ENCODE measurements at regions not wholly inside any gene's neighbourhood (a gene's known extent, or its start where the extent isn't known, plus 50 kb on each side); places are given as distances from the start of the nearest gene placed in this dataset.

DNA sequence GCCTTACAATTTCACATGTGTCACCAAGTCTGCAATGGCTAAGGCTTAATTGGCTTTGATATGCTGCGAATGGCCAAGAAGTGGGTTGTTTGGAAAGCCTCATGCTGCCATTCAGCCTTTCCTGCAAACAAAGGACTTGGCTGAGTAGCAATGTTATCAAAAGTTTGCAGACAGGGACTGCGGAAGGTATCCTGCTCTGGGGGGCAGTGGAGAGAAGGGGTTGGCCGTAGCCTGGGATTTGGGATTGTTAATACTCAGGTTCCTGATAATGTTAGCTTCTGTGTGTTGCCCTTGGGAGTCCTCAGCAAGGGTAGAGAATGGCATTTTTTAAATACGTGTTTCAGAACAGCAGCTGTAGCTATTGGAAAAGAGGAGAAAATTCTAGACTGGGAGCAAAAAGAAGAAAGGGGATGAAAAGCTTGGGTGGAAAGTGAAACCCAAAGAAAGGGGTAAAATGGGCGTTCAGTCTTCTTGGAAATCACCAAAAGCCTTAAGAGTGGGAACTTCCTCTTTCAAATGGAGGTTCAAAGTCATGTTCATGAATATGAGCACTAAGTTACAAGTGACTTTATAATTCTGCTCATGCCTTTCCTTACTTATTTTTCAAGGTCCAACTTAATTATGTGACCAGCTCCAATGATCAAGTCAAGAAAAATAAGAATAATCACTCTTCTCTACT, 325.1 kb downstream of the RNF144A start (continued):
- TF ChIP-seq, protein P1, sequence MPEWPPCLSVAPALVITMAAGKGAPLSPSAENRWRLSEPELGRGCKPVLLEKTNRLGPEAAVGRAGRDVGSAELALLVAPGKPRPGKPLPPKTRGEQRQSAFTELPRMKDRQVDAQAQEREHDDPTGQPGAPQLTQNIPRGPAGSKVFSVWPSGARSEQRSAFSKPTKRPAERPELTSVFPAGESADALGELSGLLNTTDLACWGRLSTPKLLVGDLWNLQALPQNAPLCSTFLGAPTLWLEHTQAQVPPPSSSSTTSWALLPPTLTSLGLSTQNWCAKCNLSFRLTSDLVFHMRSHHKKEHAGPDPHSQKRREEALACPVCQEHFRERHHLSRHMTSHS (tag by site-specific recombination; IDR thresholded peaks at IDR 0.05) = no peak

DNA sequence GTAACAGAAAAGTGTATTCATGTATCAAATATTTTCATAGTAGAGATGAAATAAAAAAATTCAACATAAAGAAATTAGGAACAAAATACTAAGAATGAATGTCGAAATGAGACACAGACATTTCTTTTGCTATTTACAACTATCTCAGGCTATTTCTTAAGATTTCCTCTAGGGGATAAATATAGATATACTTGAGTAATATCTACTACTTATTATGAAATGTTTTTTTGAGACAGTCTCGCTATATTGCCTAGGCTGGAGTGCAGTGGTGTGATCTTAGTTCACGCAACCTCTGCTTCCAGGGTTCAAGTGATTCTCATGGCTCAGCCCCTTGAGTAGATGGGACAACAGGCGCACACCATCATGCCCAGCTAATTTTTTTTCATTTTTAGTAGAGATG, 326.1 kb downstream of the RNF144A start:
- H3K9me3 ChIP-seq (ENCODE audit: control insufficient read depth, insufficient read depth, low read depth, low read length) = no peaks in the 10 kb centered on the region
- H3K27ac ChIP-seq (ENCODE audit: extremely low read depth, low read depth, low read length) = no peak overlapping the region
- ChIA-PET POLR2A (no interaction called here), CTCF (no interaction called here)
- H3K4me3 ChIP-seq (ENCODE audit: low read depth, low read length) = no peak overlapping the region
- no peaks in the 10 kb centered on the region for H3K36me3 ChIP-seq (ENCODE audit: control insufficient read depth in 2 of 2, insufficient read depth in 1 of 2, low read length in 2 of 2)
- no peaks in the 10 kb centered on the region for H3K4me1 ChIP-seq (ENCODE audit: control insufficient read depth, insufficient read depth, low read length)
- no peak for TF ChIP-seq ZXDB (tag by site-specific recombination; IDR thresholded peaks at IDR 0.05)
- TF ChIP-seq ZNF677 (tag by site-specific recombination; IDR thresholded peaks at IDR 0.05) = no peak
- TF ChIP-seq, protein P2, sequence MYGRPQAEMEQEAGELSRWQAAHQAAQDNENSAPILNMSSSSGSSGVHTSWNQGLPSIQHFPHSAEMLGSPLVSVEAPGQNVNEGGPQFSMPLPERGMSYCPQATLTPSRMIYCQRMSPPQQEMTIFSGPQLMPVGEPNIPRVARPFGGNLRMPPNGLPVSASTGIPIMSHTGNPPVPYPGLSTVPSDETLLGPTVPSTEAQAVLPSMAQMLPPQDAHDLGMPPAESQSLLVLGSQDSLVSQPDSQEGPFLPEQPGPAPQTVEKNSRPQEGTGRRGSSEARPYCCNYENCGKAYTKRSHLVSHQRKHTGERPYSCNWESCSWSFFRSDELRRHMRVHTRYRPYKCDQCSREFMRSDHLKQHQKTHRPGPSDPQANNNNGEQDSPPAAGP (tag by site-specific recombination; IDR thresholded peaks at IDR 0.05) = no peak
- TF ChIP-seq, protein P3, sequence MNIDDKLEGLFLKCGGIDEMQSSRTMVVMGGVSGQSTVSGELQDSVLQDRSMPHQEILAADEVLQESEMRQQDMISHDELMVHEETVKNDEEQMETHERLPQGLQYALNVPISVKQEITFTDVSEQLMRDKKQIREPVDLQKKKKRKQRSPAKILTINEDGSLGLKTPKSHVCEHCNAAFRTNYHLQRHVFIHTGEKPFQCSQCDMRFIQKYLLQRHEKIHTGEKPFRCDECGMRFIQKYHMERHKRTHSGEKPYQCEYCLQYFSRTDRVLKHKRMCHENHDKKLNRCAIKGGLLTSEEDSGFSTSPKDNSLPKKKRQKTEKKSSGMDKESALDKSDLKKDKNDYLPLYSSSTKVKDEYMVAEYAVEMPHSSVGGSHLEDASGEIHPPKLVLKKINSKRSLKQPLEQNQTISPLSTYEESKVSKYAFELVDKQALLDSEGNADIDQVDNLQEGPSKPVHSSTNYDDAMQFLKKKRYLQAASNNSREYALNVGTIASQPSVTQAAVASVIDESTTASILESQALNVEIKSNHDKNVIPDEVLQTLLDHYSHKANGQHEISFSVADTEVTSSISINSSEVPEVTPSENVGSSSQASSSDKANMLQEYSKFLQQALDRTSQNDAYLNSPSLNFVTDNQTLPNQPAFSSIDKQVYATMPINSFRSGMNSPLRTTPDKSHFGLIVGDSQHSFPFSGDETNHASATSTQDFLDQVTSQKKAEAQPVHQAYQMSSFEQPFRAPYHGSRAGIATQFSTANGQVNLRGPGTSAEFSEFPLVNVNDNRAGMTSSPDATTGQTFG (tag by site-specific recombination; IDR thresholded peaks at IDR 0.05; ENCODE audit: borderline replicate concordance) = no peak
- TF ChIP-seq ZNF658 (tag by site-specific recombination; IDR thresholded peaks at IDR 0.05) = no peak
- TF ChIP-seq ZNF404 (tag by site-specific recombination; IDR thresholded peaks at IDR 0.05) = no peak
- TF ChIP-seq KLF8 (tag by site-specific recombination; IDR thresholded peaks at IDR 0.05) = no peak
- no peak for TF ChIP-seq ZNF776 (tag by site-specific recombination; IDR thresholded peaks at IDR 0.05; ENCODE audit: borderline replicate concordance)
- TF ChIP-seq ZEB2 (tag by site-specific recombination; IDR thresholded peaks at IDR 0.05) = no peak
- TF ChIP-seq ZNF169 (tag by site-specific recombination; IDR thresholded peaks at IDR 0.05) = no peak
- no peak for TF ChIP-seq YY2 (tag by site-specific recombination; IDR thresholded peaks at IDR 0.05)
- TF ChIP-seq ZNF76 (tag by site-specific recombination; IDR thresholded peaks at IDR 0.05; ENCODE audit: borderline replicate concordance, low read depth) = no peak
- TF ChIP-seq ZNF791 (tag by site-specific recombination; IDR thresholded peaks at IDR 0.05) = no peak
- TF ChIP-seq GFI1B (tag by site-specific recombination; IDR thresholded peaks at IDR 0.05) = no peak
- TF ChIP-seq ZNF394 (tag by site-specific recombination; IDR thresholded peaks at IDR 0.05; ENCODE audit: borderline replicate concordance) = no peak
- TF ChIP-seq ZNF626 (tag by site-specific recombination; IDR thresholded peaks at IDR 0.05) = no peak

DNA sequence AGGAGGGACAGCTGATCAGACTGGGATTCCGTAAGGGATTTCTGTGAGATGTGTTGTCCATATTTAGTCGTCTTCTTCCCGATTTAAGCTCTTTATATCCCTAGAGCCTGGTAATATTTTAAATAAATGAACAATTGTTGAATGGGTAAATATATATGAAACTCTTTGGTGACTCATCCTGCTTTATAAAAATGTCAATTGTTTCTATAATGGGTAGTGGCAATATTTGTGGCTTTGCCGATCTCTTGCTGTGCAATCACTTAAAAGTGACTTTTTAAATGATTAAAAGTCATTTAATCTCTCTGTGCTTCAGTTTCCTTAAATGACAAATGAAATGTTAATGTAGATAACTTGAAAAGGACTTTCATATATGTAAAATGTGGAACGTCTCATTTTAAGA, 339.2 kb downstream of the RNF144A start:
- ChIA-PET CTCF (no interaction called here), POLR2A (no interaction called here)
- no peak for TF ChIP-seq SCRT2 (tag by site-specific recombination; IDR thresholded peaks at IDR 0.05)
- no peak overlapping the region for H3K4me3 ChIP-seq (ENCODE audit: low read depth, low read length)
- no peaks in the 10 kb centered on the region for H3K4me1 ChIP-seq (ENCODE audit: control insufficient read depth, insufficient read depth, low read length)
- H3K9me3 ChIP-seq (ENCODE audit: control insufficient read depth, insufficient read depth, low read depth, low read length) = no peaks in the 10 kb centered on the region
- no peaks in the 10 kb centered on the region for H3K36me3 ChIP-seq (ENCODE audit: control insufficient read depth in 2 of 2, insufficient read depth in 1 of 2, low read length in 2 of 2)
- H3K27ac ChIP-seq (ENCODE audit: extremely low read depth, low read depth, low read length) = no peak overlapping the region
